ENCODE measurements at regions not wholly inside any gene's neighbourhood (a gene's known extent, or its start where the extent isn't known, plus 50 kb on each side); places are given as distances from the start of the nearest gene placed in this dataset.

DNA sequence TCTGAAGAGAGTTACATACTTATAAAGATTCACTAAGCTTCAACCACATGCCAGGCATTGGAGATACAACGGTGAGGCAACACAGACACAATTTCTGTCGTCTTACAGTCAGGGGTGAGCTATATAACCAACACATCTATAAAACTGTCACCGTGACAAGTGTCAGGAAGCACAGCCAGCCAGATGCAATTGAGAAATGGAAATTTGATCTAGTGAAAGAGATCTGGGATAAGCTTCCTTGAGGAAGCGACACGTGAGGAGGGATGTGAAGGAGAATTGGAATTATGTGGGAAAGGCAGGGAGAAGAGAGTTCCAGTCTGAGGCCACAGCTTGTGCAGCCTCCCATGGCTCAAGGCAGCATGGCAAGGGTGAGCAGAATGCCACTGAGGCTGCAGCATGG is 50.9 kb upstream of the ZNF354B start:
- Histone ChIP-seq H3K79me2 (ENCODE audit: control insufficient read depth, insufficient read depth, low read length) (no peaks in the 10 kb centered on the region), H3K27ac (ENCODE audit: insufficient read depth, low read length) (no peak overlapping the region), H3K27me3 (ENCODE audit: control insufficient read depth, insufficient read depth, low read length) (no peaks in the 10 kb centered on the region), H3K9me3 (ENCODE audit: control insufficient read depth, insufficient read depth, low read depth, low read length) (no peaks in the 10 kb centered on the region), H3K4me1 (ENCODE audit: control insufficient read depth, extremely low read depth, insufficient read depth, low read length) (no peaks in the 10 kb centered on the region), H3K4me2 (ENCODE audit: extremely low read depth, insufficient read depth, low read length) (no peak overlapping the region), H4K20me1 (ENCODE audit: control insufficient read depth, extremely low read depth, insufficient read depth, low read length) (no peaks in the 10 kb centered on the region), H3K9ac (ENCODE audit: insufficient read depth, low read length) (no peak overlapping the region), H2AFZ (ENCODE audit: low read length) (no peak overlapping the region), H3K4me3 (replicated peaks in 1 of 4; ENCODE audit: control extremely low read depth in 1 of 4, insufficient read depth in 1 of 4, low read depth in 3 of 4, low read length in 4 of 4) (no peak overlapping the region), H3K36me3 (ENCODE audit: control insufficient read depth, insufficient read depth, low read length) (no peaks in the 10 kb centered on the region)
- TF ChIP-seq EZH2 (IDR thresholded peaks at IDR 0.05; ENCODE audit: low read length, missing control alignments) (no peak), CTCF (conservative IDR thresholded peaks at IDR 0.05 in 1 of 2, IDR thresholded peaks at IDR 0.05 in 1 of 2; ENCODE audit: low read depth in 1 of 2, low read length in 2 of 2) (no peak)
- DNase-seq (ENCODE audit: low read depth in 2 of 2), result no peak

DNA sequence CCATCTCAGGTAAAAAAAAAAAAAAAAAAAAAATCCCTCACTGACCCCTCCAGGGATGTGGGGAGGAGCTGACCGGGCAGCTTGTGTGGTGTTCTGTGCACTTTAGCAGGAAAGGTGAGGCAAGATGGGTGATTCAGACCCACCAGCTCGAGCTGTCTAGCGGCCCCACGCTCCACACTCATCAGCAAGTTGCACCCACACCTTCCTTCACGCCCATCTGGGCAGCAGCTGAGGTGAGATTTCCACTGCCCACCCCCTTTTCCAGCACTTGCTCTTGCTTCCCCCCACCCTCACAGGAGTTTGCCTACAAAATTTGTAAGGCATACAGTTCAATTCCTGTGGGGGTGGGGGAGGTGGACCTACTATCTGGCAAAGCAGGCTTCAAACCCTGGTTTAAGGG is 58.7 kb upstream of the ZNF354B start:
- no peaks in the 10 kb centered on the region for H3K4me1 ChIP-seq (ENCODE audit: control insufficient read depth, extremely low read depth, insufficient read depth, low read length)
- no peaks in the 10 kb centered on the region for H3K27me3 ChIP-seq (ENCODE audit: control insufficient read depth, insufficient read depth, low read length)
- no peak overlapping the region for H2AFZ ChIP-seq (ENCODE audit: low read length)
- no peaks in the 10 kb centered on the region for H4K20me1 ChIP-seq (ENCODE audit: control insufficient read depth, extremely low read depth, insufficient read depth, low read length)
- no peak for DNase-seq (ENCODE audit: low read depth in 2 of 2)
- no peaks in the 10 kb centered on the region for H3K79me2 ChIP-seq (ENCODE audit: control insufficient read depth, insufficient read depth, low read length)
- H3K4me2 ChIP-seq (ENCODE audit: extremely low read depth, insufficient read depth, low read length), result no peak overlapping the region
- no peak overlapping the region for H3K9ac ChIP-seq (ENCODE audit: insufficient read depth, low read length)
- H3K4me3 ChIP-seq (replicated peaks in 1 of 4; ENCODE audit: control extremely low read depth in 1 of 4, insufficient read depth in 1 of 4, low read depth in 3 of 4, low read length in 4 of 4), result no peak overlapping the region
- H3K36me3 ChIP-seq (ENCODE audit: control insufficient read depth, insufficient read depth, low read length), result no peaks in the 10 kb centered on the region
- TF ChIP-seq EZH2 (IDR thresholded peaks at IDR 0.05; ENCODE audit: low read length, missing control alignments) (no peak), CTCF (conservative IDR thresholded peaks at IDR 0.05 in 1 of 2, IDR thresholded peaks at IDR 0.05 in 1 of 2; ENCODE audit: low read depth in 1 of 2, low read length in 2 of 2) (no peak)
- no peaks in the 10 kb centered on the region for H3K9me3 ChIP-seq (ENCODE audit: control insufficient read depth, insufficient read depth, low read depth, low read length)
- H3K27ac ChIP-seq (ENCODE audit: insufficient read depth, low read length), result no peak overlapping the region

GRCh38 chr5:178797546-178798440 is 62.0 kb upstream of the ZNF354B start:
- Histone ChIP-seq H3K4me3 (replicated peaks in 1 of 4; ENCODE audit: control extremely low read depth in 1 of 4, insufficient read depth in 1 of 4, low read depth in 3 of 4, low read length in 4 of 4) (no peak overlapping the region), H3K27me3 (ENCODE audit: control insufficient read depth, insufficient read depth, low read length) (no peaks in the 10 kb centered on the region), H3K4me2 (ENCODE audit: extremely low read depth, insufficient read depth, low read length) (no peak overlapping the region), H3K79me2 (ENCODE audit: control insufficient read depth, insufficient read depth, low read length) (no peaks in the 10 kb centered on the region), H3K9me3 (ENCODE audit: control insufficient read depth, insufficient read depth, low read depth, low read length) (no peaks in the 10 kb centered on the region), H3K4me1 (ENCODE audit: control insufficient read depth, extremely low read depth, insufficient read depth, low read length) (no peaks in the 10 kb centered on the region), H4K20me1 (ENCODE audit: control insufficient read depth, extremely low read depth, insufficient read depth, low read length) (no peaks in the 10 kb centered on the region), H2AFZ (ENCODE audit: low read length) (no peak overlapping the region), H3K36me3 (ENCODE audit: control insufficient read depth, insufficient read depth, low read length) (no peaks in the 10 kb centered on the region), H3K9ac (ENCODE audit: insufficient read depth, low read length) (no peak overlapping the region), H3K27ac (ENCODE audit: insufficient read depth, low read length) (no peak overlapping the region)
- no peak for DNase-seq (ENCODE audit: low read depth in 2 of 2)
- TF ChIP-seq CTCF (conservative IDR thresholded peaks at IDR 0.05 in 1 of 2, IDR thresholded peaks at IDR 0.05 in 1 of 2; ENCODE audit: low read depth in 1 of 2, low read length in 2 of 2) (no peak), EZH2 (IDR thresholded peaks at IDR 0.05; ENCODE audit: low read length, missing control alignments) (no peak)

All from fibroblast of lung (primary cell).